Stomach (tissue), 8 donors: ENCODE measurements at regions not wholly inside any gene's neighbourhood (a gene's known extent, or its start where the extent isn't known, plus 50 kb on each side); places are given as distances from the start of the nearest gene placed in this dataset.

Experiments used
- DNase-seq, 2 donors: peaks; one replicate each; pipeline versions ENCODE4 v3.0.0 to v3.0.0-alpha.2; 2013 to 2019
- H3K27ac ChIP-seq, 5 donors: fragments of 200-600 bp in 4 of 5; sonication (generic) in 4 of 5; one replicate each; pipeline ENCODE4 v1.5.1; 2013 to 2019; ENCODE audit warnings: mild to moderate bottlenecking in 1 of 5, moderate library complexity in 1 of 5
- H3K27me3 ChIP-seq, 3 donors: fragments of 200-600 bp; sonication (generic); one replicate each; pipeline ENCODE4 v1.5.1; 2017 to 2019; ENCODE audit warnings: mixed run types in 1 of 3
- H3K36me3 ChIP-seq, 4 donors: fragments of 200-600 bp; sonication (generic); 1 replicate in 3 of 4; 2 replicates in 1 of 4; pipeline ENCODE4 v1.5.1; 2016 to 2019
- H3K4me1 ChIP-seq, 4 donors: fragments of 200-600 bp; sonication (generic); one replicate each; pipeline ENCODE4 v1.5.1; 2016 to 2019
- H3K4me3 ChIP-seq, 4 donors: fragments of 200-600 bp; sonication (generic) in 3 of 4; one replicate each; pipeline ENCODE4 v1.5.1; 2016 to 2019; ENCODE audit warnings: mild to moderate bottlenecking in 1 of 4
- H3K9me3 ChIP-seq, 4 donors: fragments of 200-600 bp; sonication (generic); one replicate each; pipeline ENCODE4 v1.5.1; 2016 to 2019
- EP300 ChIP-seq: sonication (generic); formaldehyde crosslinking; IDR thresholded peaks from one replicate; pipeline ENCODE4 v1.6.1; 2017; ENCODE audit warnings: antibody characterized with exemption
- POLR2A ChIP-seq, 4 donors: fragments of 450-650 bp; IDR thresholded peaks; one replicate each; pipeline ENCODE4 v1.6.1; 2016; ENCODE audit warnings: antibody characterized with exemption in 4 of 4, control low read depth in 2 of 4, mild to moderate bottlenecking in 1 of 4, moderate library complexity in 1 of 4
- POLR2AphosphoS5 ChIP-seq, 3 donors: sonication (generic); formaldehyde crosslinking; IDR thresholded peaks; one replicate each; pipeline ENCODE4 v1.6.1; 2016; ENCODE audit warnings: antibody characterized with exemption in 3 of 3
- WGBS, 5 donors: extraction: QIAGEN DNeasy Blood & Tissue Kit in 3 of 5; methylation state at CpG; one replicate each; pipeline versions ENCODE4 v1.1.5 to v1.1.7; 2013 to 2018; 5-methylcytosine and 5-hydroxymethylcytosine counted together
- intact Hi-C: fragments of 100-400 bp; cut with DNase I; formaldehyde crosslinking; loops from one replicate; pipeline ENCODE4 v1.15.1; 2023; ENCODE audit warnings: low total_unique reads
- TF ChIP-seq, protein P1 (sequence below), 7 experiments: fragments of 450-650 bp in 4 of 7; fragments of 200-600 bp in 3 of 7; sonication (generic) in 3 of 7; IDR thresholded peaks; one replicate each; pipeline ENCODE4 v1.5.1; 2016 to 2019; ENCODE audit warnings: antibody characterized with exemption in 7 of 7, control low read depth in 2 of 7, mild to moderate bottlenecking in 1 of 7
- donor health status: healthy with polysubstance abuse.
- donor health status: Bipolar disorder and iron deficiency.
- donor health status: healthy.

GRCh38 chr5:143914756-143915155, 102.8 kb downstream of the HMHB1 start:
- Histone ChIP-seq H3K36me3 (no peaks in the 10 kb centered on the region), H3K4me1 (no peaks in the 10 kb centered on the region), H3K27me3 (no peaks in the 10 kb centered on the region), H3K4me3 (no peak overlapping the region), H3K27ac (no peak overlapping the region), H3K9me3 (no peaks in the 10 kb centered on the region)
- WGBS, 5 donors = 6 to 21% (median 8%) methylated on average over 1 of the region's 1 CpG
- DNase-seq = no peak
- intact Hi-C loops = no loop called here
- TF ChIP-seq, protein P1, sequence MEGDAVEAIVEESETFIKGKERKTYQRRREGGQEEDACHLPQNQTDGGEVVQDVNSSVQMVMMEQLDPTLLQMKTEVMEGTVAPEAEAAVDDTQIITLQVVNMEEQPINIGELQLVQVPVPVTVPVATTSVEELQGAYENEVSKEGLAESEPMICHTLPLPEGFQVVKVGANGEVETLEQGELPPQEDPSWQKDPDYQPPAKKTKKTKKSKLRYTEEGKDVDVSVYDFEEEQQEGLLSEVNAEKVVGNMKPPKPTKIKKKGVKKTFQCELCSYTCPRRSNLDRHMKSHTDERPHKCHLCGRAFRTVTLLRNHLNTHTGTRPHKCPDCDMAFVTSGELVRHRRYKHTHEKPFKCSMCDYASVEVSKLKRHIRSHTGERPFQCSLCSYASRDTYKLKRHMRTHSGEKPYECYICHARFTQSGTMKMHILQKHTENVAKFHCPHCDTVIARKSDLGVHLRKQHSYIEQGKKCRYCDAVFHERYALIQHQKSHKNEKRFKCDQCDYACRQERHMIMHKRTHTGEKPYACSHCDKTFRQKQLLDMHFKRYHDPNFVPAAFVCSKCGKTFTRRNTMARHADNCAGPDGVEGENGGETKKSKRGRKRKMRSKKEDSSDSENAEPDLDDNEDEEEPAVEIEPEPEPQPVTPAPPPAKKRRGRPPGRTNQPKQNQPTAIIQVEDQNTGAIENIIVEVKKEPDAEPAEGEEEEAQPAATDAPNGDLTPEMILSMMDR (IDR thresholded peaks at IDR 0.05) = no peak
- TF ChIP-seq POLR2AphosphoS5 (IDR thresholded peaks at IDR 0.05) (no peak), POLR2A (IDR thresholded peaks at IDR 0.05) (no peak), EP300 (no peak)

DNA sequence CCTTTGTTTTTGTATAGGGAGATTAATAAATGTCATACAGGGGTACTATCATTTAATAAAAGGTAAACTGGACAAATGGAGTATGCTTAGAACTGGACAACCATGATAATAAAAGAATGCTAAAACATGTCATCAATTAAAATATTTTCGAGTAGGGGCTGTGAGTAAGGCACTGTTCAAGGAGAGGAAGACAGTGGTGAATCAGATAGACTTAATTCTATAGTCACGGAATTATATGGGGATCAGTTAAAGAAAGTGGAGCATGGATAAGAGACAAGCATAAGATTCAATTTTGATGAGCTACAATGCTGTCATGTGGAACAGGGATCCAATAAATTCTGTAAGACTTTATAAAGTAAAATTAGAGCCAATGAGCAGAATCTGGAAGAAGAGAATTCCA, 104.5 kb downstream of the HMHB1 start:
- DNase-seq = no peak
- no peaks in the 10 kb centered on the region for H3K9me3 ChIP-seq
- intact Hi-C loops = no loop called here
- no peak overlapping the region for H3K27ac ChIP-seq
- WGBS, 5 donors = 67 to 89% (median 82%) methylated on average over 2 of the region's 2 CpGs
- H3K4me1 ChIP-seq = no peaks in the 10 kb centered on the region
- H3K36me3 ChIP-seq = no peaks in the 10 kb centered on the region
- TF ChIP-seq, protein P1 (IDR thresholded peaks at IDR 0.05) = no peak
- TF ChIP-seq EP300 = no peak
- TF ChIP-seq POLR2A (IDR thresholded peaks at IDR 0.05) = no peak
- no peak for TF ChIP-seq POLR2AphosphoS5 (IDR thresholded peaks at IDR 0.05)
- H3K4me3 ChIP-seq = no peak overlapping the region
- H3K27me3 ChIP-seq = no peaks in the 10 kb centered on the region

- Histone ChIP-seq H3K9me3 (no peaks in the 10 kb centered on the region), H3K36me3 (no peaks in the 10 kb centered on the region), H3K27me3 (no peaks in the 10 kb centered on the region), H3K4me3 (no peak overlapping the region), H3K27ac (no peak overlapping the region), H3K4me1 (no peaks in the 10 kb centered on the region)
- DNase-seq = no peak
- intact Hi-C loops = no loop called here
- no peak for TF ChIP-seq POLR2AphosphoS5 (IDR thresholded peaks at IDR 0.05)
- TF ChIP-seq, protein P1 (IDR thresholded peaks at IDR 0.05) = no peak
- TF ChIP-seq EP300 = no peak
- TF ChIP-seq POLR2A (IDR thresholded peaks at IDR 0.05) = no peak
- WGBS, 5 donors = 70 to 89% (median 84%) methylated on average over 1 of the region's 1 CpG
Measured at GRCh38 chr5:143918961-143919360, 107.0 kb downstream of the HMHB1 start.

- Histone ChIP-seq H3K36me3 (no peaks in the 10 kb centered on the region), H3K4me1 (no peaks in the 10 kb centered on the region), H3K27ac (no peak overlapping the region), H3K27me3 (no peaks in the 10 kb centered on the region), H3K9me3 (no peaks in the 10 kb centered on the region), H3K4me3 (no peak overlapping the region)
- 63 to 80% (median 75%) methylated on average over 1 of the region's 1 CpG for WGBS, 5 donors
- no peak for TF ChIP-seq EP300
- no peak for TF ChIP-seq POLR2AphosphoS5 (IDR thresholded peaks at IDR 0.05)
- TF ChIP-seq, protein P1 (IDR thresholded peaks at IDR 0.05) = no peak
- TF ChIP-seq POLR2A (IDR thresholded peaks at IDR 0.05) = no peak
- DNase-seq = no peak
- intact Hi-C loops = no loop called here
Measured at GRCh38 chr5:143920772-143921171, 108.8 kb downstream of the HMHB1 start.
